ENCODE measurements at regions not wholly inside any gene's neighbourhood (a gene's known extent, or its start where the extent isn't known, plus 50 kb on each side); places are given as distances from the start of the nearest gene placed in this dataset.

DNA sequence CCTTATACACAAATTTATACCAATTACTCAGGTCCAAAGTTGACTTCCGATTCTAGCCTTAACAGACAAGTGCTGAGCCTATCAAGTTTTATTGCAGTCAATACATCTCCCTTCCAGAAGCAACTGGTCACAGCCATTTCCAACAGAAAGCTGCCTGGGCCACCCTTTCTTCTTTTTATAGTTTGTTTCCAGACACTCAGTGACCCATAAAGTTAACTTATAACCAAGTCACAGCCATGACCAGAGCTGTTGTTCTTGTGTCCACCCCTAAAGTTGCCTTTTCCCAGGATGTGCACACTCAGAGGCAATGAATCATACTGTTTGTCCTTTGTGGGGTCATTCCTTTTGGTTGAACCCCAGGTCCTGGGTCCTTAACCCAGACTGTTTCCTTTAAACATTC is 89.9 kb downstream of the CD83 start:
- no peak overlapping the region for H3K4me3 ChIP-seq (ENCODE audit: low read depth, low read length)
- no peak for TF ChIP-seq CTCF (conservative IDR thresholded peaks at IDR 0.05; ENCODE audit: low read depth, low read length)
- peak; percentile 69 for DNase-seq (ENCODE audit: low read depth)

- H3K4me3 ChIP-seq (ENCODE audit: low read depth, low read length), result no peak overlapping the region
- no peak for DNase-seq (ENCODE audit: low read depth)
- no peak for TF ChIP-seq CTCF (conservative IDR thresholded peaks at IDR 0.05; ENCODE audit: low read depth, low read length)
Measured at GRCh38 chr6:14209000-14209399, 91.4 kb downstream of the CD83 start.

- DNase-seq (ENCODE audit: low read depth), result no peak
- no peak for TF ChIP-seq CTCF (conservative IDR thresholded peaks at IDR 0.05; ENCODE audit: low read depth, low read length)
- H3K4me3 ChIP-seq (ENCODE audit: low read depth, low read length), result peak overlapping the region; percentile 83
Measured at GRCh38 chr6:14210077-14210476, 92.5 kb downstream of the CD83 start.

DNA sequence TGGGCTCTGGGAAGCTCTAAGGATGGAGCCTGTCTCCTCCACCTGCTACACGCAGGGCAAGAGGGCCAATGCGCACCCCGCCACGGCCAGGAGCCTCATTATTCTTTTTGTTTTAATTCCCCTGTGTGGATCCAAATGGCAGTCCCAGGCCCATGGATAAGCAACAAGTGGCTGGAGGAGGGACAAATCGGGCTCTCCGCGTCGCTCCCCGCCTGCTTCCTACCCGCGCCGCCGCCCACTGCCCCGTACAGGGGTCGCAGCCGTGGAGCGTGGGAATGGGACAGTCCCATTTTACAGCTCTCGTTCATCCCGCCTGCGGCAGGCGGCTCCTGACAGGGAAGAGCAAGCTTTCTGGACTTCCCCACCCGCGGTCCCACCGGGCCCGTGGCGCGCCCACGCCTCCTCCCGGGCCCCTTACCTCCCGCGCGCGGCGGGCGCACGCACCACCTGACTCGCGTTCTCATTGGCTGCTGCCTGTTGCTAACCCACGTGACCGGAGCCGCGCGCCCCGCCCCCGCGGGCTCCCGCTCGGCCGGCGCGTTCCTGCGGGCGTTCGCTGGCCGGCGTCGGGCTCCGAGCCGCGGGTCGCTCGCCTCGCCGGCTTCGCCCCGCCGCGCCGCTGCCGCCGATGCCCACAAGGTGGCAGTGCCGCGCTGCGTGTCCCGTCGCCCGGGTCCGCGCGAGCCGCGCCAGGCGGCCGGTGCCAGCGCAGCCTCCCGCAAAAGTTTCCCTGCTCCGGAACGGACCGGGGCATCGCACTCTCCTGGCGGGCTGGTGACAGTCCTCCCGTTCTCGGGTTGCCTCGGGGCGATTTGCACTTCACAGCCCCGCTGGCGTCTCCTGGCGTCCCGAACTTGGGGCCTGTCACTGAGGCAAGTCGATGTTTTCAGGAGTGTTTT is 93.3 kb downstream of the CD83 start:
- H3K4me3 ChIP-seq (ENCODE audit: low read depth, low read length), result peak overlapping the region; percentile 83
- no peak for DNase-seq (ENCODE audit: low read depth)
- TF ChIP-seq CTCF (conservative IDR thresholded peaks at IDR 0.05; ENCODE audit: low read depth, low read length), result peak; percentile 48

GRCh38 chr6:14211562-14211942 is 94.0 kb downstream of the CD83 start:
- TF ChIP-seq CTCF (conservative IDR thresholded peaks at IDR 0.05; ENCODE audit: low read depth, low read length), result no peak
- H3K4me3 ChIP-seq (ENCODE audit: low read depth, low read length), result peak overlapping the region; percentile 69
- no peak for DNase-seq (ENCODE audit: low read depth)

GRCh38 chr6:14212020-14212419 is 94.4 kb downstream of the CD83 start:
- no peak for TF ChIP-seq CTCF (conservative IDR thresholded peaks at IDR 0.05; ENCODE audit: low read depth, low read length)
- DNase-seq (ENCODE audit: low read depth), result no peak
- no peak overlapping the region for H3K4me3 ChIP-seq (ENCODE audit: low read depth, low read length)

DNA sequence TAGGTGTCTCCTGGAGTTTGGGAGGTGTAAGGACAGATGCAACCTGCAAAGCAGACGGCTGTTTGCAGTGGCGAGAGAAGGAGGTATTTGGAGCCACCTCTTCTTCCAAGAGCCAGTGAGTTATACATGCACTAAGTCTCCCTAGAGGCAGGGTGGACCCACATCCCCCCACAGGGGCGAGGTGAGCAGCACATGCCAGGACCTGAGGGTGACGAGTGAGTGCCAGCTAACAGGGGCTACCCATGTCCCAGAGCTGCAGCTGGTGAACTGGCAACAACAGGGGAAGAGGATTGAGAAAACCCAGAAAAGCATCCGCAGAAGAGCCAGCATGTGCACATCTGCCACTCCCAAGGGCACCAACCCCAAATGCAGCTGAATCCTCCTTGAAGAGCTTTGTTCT is 95.1 kb downstream of the CD83 start:
- DNase-seq (ENCODE audit: low read depth), result no peak
- TF ChIP-seq CTCF (conservative IDR thresholded peaks at IDR 0.05; ENCODE audit: low read depth, low read length), result no peak
- no peak overlapping the region for H3K4me3 ChIP-seq (ENCODE audit: low read depth, low read length)

All from epithelial cell of proximal tubule (primary cell).